ENCODE measurements at regions not wholly inside any gene's neighbourhood (a gene's known extent, or its start where the extent isn't known, plus 50 kb on each side); places are given as distances from the start of the nearest gene placed in this dataset.

GRCh38 chr2:64322433-64322832, 131.5 kb upstream of the LGALSL start:
- Histone ChIP-seq H4K20me1 (replicated peaks in 1 of 2; ENCODE audit: control insufficient read depth in 1 of 2, insufficient read depth in 2 of 2, low read length in 2 of 2) (no peaks in the 10 kb centered on the region), H3K4ac (replicated peaks; ENCODE audit: insufficient read length, low read depth, low read length) (no peak overlapping the region), H3K79me2 (ENCODE audit: control insufficient read depth in 1 of 2, insufficient read depth in 2 of 2, low read length in 2 of 2) (no peaks in the 10 kb centered on the region), H2BK15ac (ENCODE audit: low read length) (no peak overlapping the region), H3K56ac (replicated peaks; ENCODE audit: insufficient read length, low read depth, low read length) (no peak overlapping the region), H3K36me3 (ENCODE audit: control insufficient read depth in 2 of 4, insufficient read depth in 4 of 4, low read length in 3 of 4) (no peaks in the 10 kb centered on the region), H2BK12ac (ENCODE audit: low read depth, low read length) (0 out of 2 replicates have a peak overlapping the region, but pooled peaks have one; percentile 11), H2BK5ac (ENCODE audit: low read depth, low read length) (0 out of 2 replicates have a peak overlapping the region, but pooled peaks have one; percentile 25), H2AK5ac (ENCODE audit: low read depth, low read length) (no peak overlapping the region), H3K18ac (ENCODE audit: extremely low read depth, low read length) (peak overlapping the region; percentile 38; the same call in 1 of the 2 replicates), H2AFZ (ENCODE audit: low read length) (no peak overlapping the region), H2BK20ac (ENCODE audit: low read length) (0 out of 2 replicates have a peak overlapping the region, but pooled peaks have one; percentile 34), H3K79me1 (ENCODE audit: low read depth, low read length) (0 out of 2 replicates have a peak, but pooled peaks cover 3% of the 10 kb centered on the region), H3K4me3 (ENCODE audit: extremely low read depth in 1 of 4, insufficient read depth in 2 of 4, low read depth in 3 of 4, low read length in 4 of 4) (no peak overlapping the region), H4K8ac (ENCODE audit: extremely low read depth, insufficient read depth, low read length) (no peak overlapping the region), H3K9ac (replicated peaks in 1 of 4; ENCODE audit: extremely low read depth in 1 of 4, low read depth in 3 of 4, low read length in 3 of 4) (no peak overlapping the region; a peak in 1 of 7 replicates), H3K4me1 (replicated peaks in 1 of 4; ENCODE audit: control insufficient read depth in 3 of 4, insufficient read depth in 4 of 4, low read length in 3 of 4) (peaks cover 0 to 6% (median 3%) of the 10 kb centered on the region in 4 experiments; a peak in 4 of 7 replicates), H4K5ac (ENCODE audit: insufficient read length, low read depth, low read length) (no peak overlapping the region), H3K4me2 (ENCODE audit: insufficient read depth in 1 of 2, low read depth in 2 of 2, low read length in 2 of 2) (no peak overlapping the region), H3K23me2 (ENCODE audit: low read depth, low read length) (no peaks in the 10 kb centered on the region; the same call in 1 of the 2 replicates), H3K9me3 (ENCODE audit: insufficient read depth in 2 of 2, low read depth in 1 of 2, low read length in 1 of 2) (peaks cover 0 to 3% of the 10 kb centered on the region in 2 experiments; a peak in 1 of 4 replicates), H2BK120ac (replicated peaks; ENCODE audit: low read depth, low read length) (no peak overlapping the region), H3K14ac (ENCODE audit: insufficient read length) (no peak overlapping the region), H3K23ac (ENCODE audit: insufficient read length) (no peak overlapping the region), H3K27me3 (replicated peaks in 1 of 4; ENCODE audit: control insufficient read depth in 3 of 4, extremely low read depth in 1 of 4, insufficient read depth in 3 of 4, low read length in 3 of 4) (peaks cover 0 to 3% (median 0%) of the 10 kb centered on the region in 4 experiments; a peak in 1 of 7 replicates), H3K27ac (ENCODE audit: low read depth, low read length) (no peak overlapping the region), H4K91ac (replicated peaks; ENCODE audit: insufficient read length, low read length) (no peak overlapping the region)
- peak in 1 of 2 experiments; percentile 44 for DNase-seq (ENCODE audit: low read depth in 1 of 2, low spot score in 2 of 2)
- POLR2A ChIA-PET (ENCODE audit: partially characterized antibody) = interaction anchor here (0.9 to 1.2 kb wide), 3 partner anchors 11 to 205 kb away, joined by 3 read pairs; no protein-coding TSS in a partner anchor
- no peak for FAIRE-seq
- CTCF ChIA-PET (ENCODE audit: partially characterized antibody) = interaction anchor here (0.6 to 1.5 kb wide), 4 partner anchors 8 to 42 kb away, joined by 3 to 7 read pairs (median 4); no protein-coding TSS in a partner anchor
- 82% methylated on average over 5 of the region's 5 CpGs; no CpG with 5 or more reads in 1 of the 2 experiments for WGBS, 2 experiments (ENCODE audit: extremely low coverage in 1 of 2, insufficient coverage in 1 of 2, insufficient read length in 1 of 2, insufficient replicate concordance in 2 of 2, low coverage in 1 of 2, low lambda C conversion rate in 2 of 2, missing lambda C conversion rate in 1 of 2)
- TF ChIP-seq SIRT6 (IDR thresholded peaks at IDR 0.05; ENCODE audit: low read length) = no peak
- TF ChIP-seq POU5F1 (IDR thresholded peaks at IDR 0.05; ENCODE audit: low read depth, low read length) = no peak
- no peak for TF ChIP-seq EGR1 (IDR thresholded peaks at IDR 0.05; ENCODE audit: borderline replicate concordance, low read depth, low read length)
- TF ChIP-seq ASH2L (IDR thresholded peaks at IDR 0.05; ENCODE audit: low read length) = no peak
- no peak for TF ChIP-seq MAX (IDR thresholded peaks at IDR 0.05)
- no peak for TF ChIP-seq HDAC2 (IDR thresholded peaks at IDR 0.05; ENCODE audit: borderline replicate concordance in 1 of 2, low read depth in 2 of 2, low read length in 2 of 2)
- TF ChIP-seq KDM4A (IDR thresholded peaks at IDR 0.05; ENCODE audit: low read depth, low read length, severe bottlenecking) = no peak
- no peak for TF ChIP-seq POLR2AphosphoS5 (IDR thresholded peaks at IDR 0.05; ENCODE audit: low read depth, low read length)
- no peak for TF ChIP-seq SUZ12 (IDR thresholded peaks at IDR 0.05; ENCODE audit: low read length)
- no peak for TF ChIP-seq SAP30 (IDR thresholded peaks at IDR 0.05; ENCODE audit: insufficient read depth, insufficient replicate concordance, low read length)
- TF ChIP-seq YY1 (IDR thresholded peaks at IDR 0.05; ENCODE audit: low read depth, low read length) = no peak
- TF ChIP-seq NRF1 (IDR thresholded peaks at IDR 0.05; ENCODE audit: low read depth, low read length) = no peak
- TF ChIP-seq KDM1A (IDR thresholded peaks at IDR 0.05; ENCODE audit: borderline replicate concordance, low read length) = no peak

All from H1 (cell line).